Sigmoid colon (tissue), 6 donors: ENCODE measurements at regions not wholly inside any gene's neighbourhood (a gene's known extent, or its start where the extent isn't known, plus 50 kb on each side); places are given as distances from the start of the nearest gene placed in this dataset.

ENCODE experiments used
- DNase-seq: peaks from one replicate; pipeline ENCODE4 v3.0.0-alpha.2; 2019
- H3K27ac ChIP-seq, 4 donors: fragments of 200-600 bp; sonication (generic); one replicate each; pipeline ENCODE4 v1.5.1; 2016 to 2019; ENCODE audit warnings: mild to moderate bottlenecking in 1 of 4
- H3K27me3 ChIP-seq, 3 donors: fragments of 200-600 bp; sonication (generic); one replicate each; pipeline ENCODE4 v1.5.1; 2019; ENCODE audit warnings: mild to moderate bottlenecking in 1 of 3
- H3K36me3 ChIP-seq, 4 donors: fragments of 200-600 bp; sonication (generic); one replicate each; pipeline ENCODE4 v1.5.1; 2016 to 2019
- H3K4me1 ChIP-seq, 4 donors: fragments of 200-600 bp; sonication (generic); one replicate each; pipeline ENCODE4 v1.5.1; 2017 to 2019
- H3K4me3 ChIP-seq, 4 donors: fragments of 200-600 bp; sonication (generic); one replicate each; pipeline ENCODE4 v1.5.1; 2017 to 2019; ENCODE audit warnings: mild to moderate bottlenecking in 2 of 4, moderate library complexity in 1 of 4
- H3K9me3 ChIP-seq, 4 donors: fragments of 200-600 bp in 3 of 4; sonication (generic) in 3 of 4; one replicate each; pipeline versions ENCODE4 v1.5.1 to v1.6.1; 2013 to 2019
- EP300 ChIP-seq, 4 donors: sonication (generic); formaldehyde crosslinking; IDR thresholded peaks; one replicate each; pipeline ENCODE4 v1.6.1; 2017; ENCODE audit warnings: antibody characterized with exemption in 4 of 4
- POLR2A ChIP-seq, 2 donors: fragments of 450-650 bp; IDR thresholded peaks; one replicate each; pipeline ENCODE4 v1.6.1; 2016; ENCODE audit warnings: antibody characterized with exemption in 2 of 2, mild to moderate bottlenecking in 2 of 2, moderate library complexity in 2 of 2
- POLR2AphosphoS5 ChIP-seq, 4 donors: sonication (generic); formaldehyde crosslinking; IDR thresholded peaks; one replicate each; pipeline ENCODE4 v1.6.1; 2017; ENCODE audit warnings: antibody characterized with exemption in 4 of 4
- WGBS, 2 donors: extraction: QIAGEN DNeasy Blood & Tissue Kit; methylation state at CpG; one replicate each; pipeline ENCODE4 v1.1.7; 2013; 5-methylcytosine and 5-hydroxymethylcytosine counted together
- intact Hi-C: fragments of 100-400 bp; cut with DNase I; formaldehyde crosslinking; loops from one replicate; pipeline ENCODE4 v1.15.1; 2023
- TF ChIP-seq, protein P1 (sequence below), 4 experiments: fragments of 450-650 bp in 3 of 4; fragments of 200-600 bp in 1 of 4; IDR thresholded peaks; one replicate each; pipeline ENCODE4 v1.5.1; 2016 to 2019; ENCODE audit warnings: antibody characterized with exemption in 4 of 4, mild to moderate bottlenecking in 3 of 4, moderate library complexity in 2 of 4
- donor health status: healthy with polysubstance abuse.
- donor health status: healthy.

DNA sequence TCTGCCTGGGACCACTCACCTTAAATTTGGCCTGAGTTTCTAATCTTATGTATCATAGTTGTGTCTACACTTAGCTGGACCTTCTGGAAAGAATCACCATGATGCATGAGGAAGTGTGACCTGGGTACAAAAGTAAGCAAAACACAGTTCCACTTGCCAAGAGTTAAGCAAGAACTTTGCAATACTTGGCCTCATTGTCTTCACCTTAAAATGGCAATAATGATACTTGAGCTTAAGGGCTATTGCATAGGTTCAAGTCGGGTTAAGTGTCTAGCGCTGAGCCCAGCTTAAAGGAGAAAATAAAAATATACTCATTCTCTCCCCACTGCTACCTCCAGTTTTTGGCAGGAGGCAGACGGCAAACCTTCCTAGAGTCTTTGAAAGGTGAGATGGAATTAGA lies 133.9 kb upstream of the BMPER start:
- H3K4me1 ChIP-seq = no peaks in the 10 kb centered on the region
- no peaks in the 10 kb centered on the region for H3K27me3 ChIP-seq
- H3K36me3 ChIP-seq = no peaks in the 10 kb centered on the region
- intact Hi-C loops = no loop called here
- no peak overlapping the region for H3K4me3 ChIP-seq
- 79 to 98% methylated on average over 3 of the region's 3 CpGs for WGBS, 2 donors
- TF ChIP-seq POLR2A (IDR thresholded peaks at IDR 0.05) (no peak), EP300 (IDR thresholded peaks at IDR 0.05) (no peak), POLR2AphosphoS5 (IDR thresholded peaks at IDR 0.05) (no peak)
- TF ChIP-seq, protein P1, sequence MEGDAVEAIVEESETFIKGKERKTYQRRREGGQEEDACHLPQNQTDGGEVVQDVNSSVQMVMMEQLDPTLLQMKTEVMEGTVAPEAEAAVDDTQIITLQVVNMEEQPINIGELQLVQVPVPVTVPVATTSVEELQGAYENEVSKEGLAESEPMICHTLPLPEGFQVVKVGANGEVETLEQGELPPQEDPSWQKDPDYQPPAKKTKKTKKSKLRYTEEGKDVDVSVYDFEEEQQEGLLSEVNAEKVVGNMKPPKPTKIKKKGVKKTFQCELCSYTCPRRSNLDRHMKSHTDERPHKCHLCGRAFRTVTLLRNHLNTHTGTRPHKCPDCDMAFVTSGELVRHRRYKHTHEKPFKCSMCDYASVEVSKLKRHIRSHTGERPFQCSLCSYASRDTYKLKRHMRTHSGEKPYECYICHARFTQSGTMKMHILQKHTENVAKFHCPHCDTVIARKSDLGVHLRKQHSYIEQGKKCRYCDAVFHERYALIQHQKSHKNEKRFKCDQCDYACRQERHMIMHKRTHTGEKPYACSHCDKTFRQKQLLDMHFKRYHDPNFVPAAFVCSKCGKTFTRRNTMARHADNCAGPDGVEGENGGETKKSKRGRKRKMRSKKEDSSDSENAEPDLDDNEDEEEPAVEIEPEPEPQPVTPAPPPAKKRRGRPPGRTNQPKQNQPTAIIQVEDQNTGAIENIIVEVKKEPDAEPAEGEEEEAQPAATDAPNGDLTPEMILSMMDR (IDR thresholded peaks at IDR 0.05) = no peak
- no peaks in the 10 kb centered on the region for H3K9me3 ChIP-seq
- no peak overlapping the region for H3K27ac ChIP-seq
- no peak for DNase-seq

DNA sequence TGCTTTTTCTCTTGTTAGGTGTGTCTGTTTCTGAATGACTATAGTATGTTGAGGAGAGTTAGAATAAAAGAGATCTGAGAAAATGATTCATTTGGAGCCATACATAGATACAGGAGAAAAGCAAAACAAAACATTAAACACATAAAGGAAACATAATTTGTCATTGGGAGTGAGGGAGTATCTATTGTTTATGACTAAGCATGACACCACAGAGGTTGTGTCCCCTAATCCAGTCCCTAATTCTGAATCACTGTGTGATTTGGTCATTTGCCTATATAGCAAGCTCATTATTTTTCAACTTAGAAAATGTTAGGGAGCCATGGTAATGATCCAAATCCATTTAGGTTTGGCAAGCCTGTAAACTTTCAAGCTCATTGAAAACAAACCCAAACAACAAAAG lies 132.3 kb upstream of the BMPER start:
- Histone ChIP-seq H3K36me3 (no peaks in the 10 kb centered on the region), H3K27me3 (no peaks in the 10 kb centered on the region), H3K4me1 (no peaks in the 10 kb centered on the region), H3K9me3 (no peaks in the 10 kb centered on the region), H3K27ac (no peak overlapping the region), H3K4me3 (no peak overlapping the region)
- no peak for DNase-seq
- intact Hi-C loops = no loop called here
- TF ChIP-seq, protein P1 (IDR thresholded peaks at IDR 0.05) = no peak
- TF ChIP-seq EP300 (IDR thresholded peaks at IDR 0.05) = no peak

DNA sequence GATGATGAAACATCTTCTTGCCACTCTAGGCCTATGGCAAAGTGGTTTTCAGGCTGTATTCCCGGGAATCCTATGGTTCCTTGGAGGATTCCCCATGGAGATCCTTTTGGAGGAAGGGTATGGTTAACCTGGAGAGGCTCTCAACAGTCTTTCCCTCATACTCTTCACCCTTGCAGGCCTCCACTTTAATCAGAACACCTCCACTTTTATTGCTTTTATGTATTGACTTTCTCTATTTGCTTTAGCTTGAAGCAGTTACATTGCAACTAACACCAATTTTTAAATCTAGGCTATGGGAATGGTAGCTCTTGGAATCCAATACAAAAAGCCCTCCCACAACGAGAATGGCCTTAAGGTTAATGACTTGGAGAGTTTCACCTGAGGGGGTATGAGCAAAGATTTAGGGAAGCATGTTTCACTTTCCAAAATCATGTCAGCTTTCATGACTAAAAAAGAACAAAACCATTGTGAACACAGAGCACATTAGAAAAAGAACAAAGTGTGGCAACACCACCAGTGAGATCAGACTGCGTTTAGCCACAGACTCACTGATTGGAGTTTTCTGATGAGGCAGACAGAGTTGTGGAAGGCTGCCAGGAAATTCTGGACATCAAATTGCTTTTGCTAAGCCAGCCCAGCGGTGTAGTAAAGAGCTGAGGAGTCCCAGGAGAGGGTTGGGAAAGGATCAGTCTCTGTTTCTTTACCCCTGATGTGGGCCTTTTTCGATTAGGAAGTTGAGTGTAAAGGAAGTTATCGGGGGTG lies 130.4 kb upstream of the BMPER start:
- no peak for TF ChIP-seq EP300 (IDR thresholded peaks at IDR 0.05)
- no peak for TF ChIP-seq POLR2AphosphoS5 (IDR thresholded peaks at IDR 0.05)
- TF ChIP-seq, protein P1 (IDR thresholded peaks at IDR 0.05) = no peak
- TF ChIP-seq POLR2A (IDR thresholded peaks at IDR 0.05) = no peak
- no peak overlapping the region for H3K4me3 ChIP-seq
- H3K4me1 ChIP-seq = no peaks in the 10 kb centered on the region
- intact Hi-C loops = no loop called here
- no peaks in the 10 kb centered on the region for H3K9me3 ChIP-seq
- no peaks in the 10 kb centered on the region for H3K27me3 ChIP-seq
- no peak overlapping the region for H3K27ac ChIP-seq
- no peaks in the 10 kb centered on the region for H3K36me3 ChIP-seq
- peak; percentile 70 for DNase-seq
- 16 to 57% methylated on average over 6 of the region's 6 CpGs for WGBS, 2 donors

DNA sequence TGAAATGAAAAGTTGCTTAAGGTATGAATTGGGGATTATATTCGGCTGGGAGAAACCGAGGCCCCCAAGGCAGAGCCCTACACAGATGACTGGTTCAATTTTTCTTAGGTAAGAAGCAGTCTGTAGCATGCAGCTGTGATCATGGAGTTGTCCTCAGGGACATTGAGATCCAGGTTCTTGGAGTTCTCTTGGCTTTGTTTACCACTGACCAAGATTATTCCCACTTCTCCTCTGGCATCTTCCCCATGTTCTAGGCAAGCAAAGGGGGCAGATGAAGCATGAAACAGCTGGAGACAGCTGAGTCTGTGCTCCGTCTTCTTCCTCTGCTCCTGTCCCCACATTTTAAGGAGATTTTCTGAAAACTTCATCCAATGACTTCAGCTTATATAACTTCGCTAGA lies 129.5 kb upstream of the BMPER start:
- H3K4me1 ChIP-seq = no peaks in the 10 kb centered on the region
- no peaks in the 10 kb centered on the region for H3K9me3 ChIP-seq
- DNase-seq = no peak
- WGBS, 2 donors = 83 to 85% methylated on average over 4 of the region's 4 CpGs
- H3K27ac ChIP-seq = no peak overlapping the region
- no peaks in the 10 kb centered on the region for H3K36me3 ChIP-seq
- no peak overlapping the region for H3K4me3 ChIP-seq
- intact Hi-C loops = no loop called here
- TF ChIP-seq POLR2AphosphoS5 (IDR thresholded peaks at IDR 0.05) (no peak), EP300 (IDR thresholded peaks at IDR 0.05) (no peak), POLR2A (IDR thresholded peaks at IDR 0.05) (no peak)
- TF ChIP-seq, protein P1 (IDR thresholded peaks at IDR 0.05) = no peak
- no peaks in the 10 kb centered on the region for H3K27me3 ChIP-seq

DNA sequence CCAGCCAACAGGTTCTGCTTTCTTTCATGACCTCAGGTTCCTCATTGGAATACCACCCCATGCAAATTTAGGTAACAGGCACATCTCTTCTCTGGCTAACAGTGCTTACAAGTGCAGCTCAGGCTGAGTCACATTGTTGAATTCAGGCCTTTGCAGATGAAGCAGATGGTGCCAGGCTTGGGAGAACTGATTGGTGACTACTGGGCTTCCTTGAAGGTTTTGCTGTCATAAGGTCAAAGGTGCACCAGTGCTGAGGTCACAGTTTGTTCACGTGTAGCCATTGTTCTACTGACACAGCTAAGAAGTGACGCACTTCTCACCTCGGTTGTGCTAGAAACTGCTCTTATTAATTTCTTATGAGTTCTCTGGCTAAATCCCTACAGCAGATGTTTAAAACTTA lies 128.6 kb upstream of the BMPER start:
- TF ChIP-seq EP300 (IDR thresholded peaks at IDR 0.05) = no peak
- TF ChIP-seq, protein P1 (IDR thresholded peaks at IDR 0.05) = no peak
- no peak for TF ChIP-seq POLR2A (IDR thresholded peaks at IDR 0.05)
- no peak for TF ChIP-seq POLR2AphosphoS5 (IDR thresholded peaks at IDR 0.05)
- DNase-seq = no peak
- no peaks in the 10 kb centered on the region for H3K27me3 ChIP-seq
- no peaks in the 10 kb centered on the region for H3K4me1 ChIP-seq
- H3K27ac ChIP-seq = no peak overlapping the region
- H3K9me3 ChIP-seq = no peaks in the 10 kb centered on the region
- no peak overlapping the region for H3K4me3 ChIP-seq
- peaks cover 0 to 2% (median 0%) of the 10 kb centered on the region in 4 donors for H3K36me3 ChIP-seq
- intact Hi-C loops = no loop called here
- 52 to 78% methylated on average over 3 of the region's 3 CpGs for WGBS, 2 donors
